Thyroid gland (tissue), 4 donors: ENCODE measurements at regions not wholly inside any gene's neighbourhood (a gene's known extent, or its start where the extent isn't known, plus 50 kb on each side); places are given as distances from the start of the nearest gene placed in this dataset.
"Not testable (repeated sequence)": the region's sequence is repeated elsewhere in the genome, so short reads cannot be mapped to it uniquely, and the experiment has no call there.

ENCODE experiments used
- DNase-seq, 2 donors: peaks; one replicate each; pipeline ENCODE4 v3.0.0-alpha.2; 2019
- H3K27ac ChIP-seq, 3 donors: fragments of 200-600 bp; sonication (generic); 1 replicate in 2 of 3; 2 replicates in 1 of 3; pipeline ENCODE4 v1.5.1; 2016 to 2019; ENCODE audit warnings: mild to moderate bottlenecking in 1 of 3, moderate library complexity in 1 of 3
- H3K27me3 ChIP-seq: fragments of 200-600 bp; sonication (generic); one replicate; pipeline ENCODE4 v1.5.1; 2019
- H3K36me3 ChIP-seq, 2 donors: fragments of 200-600 bp; sonication (generic); one replicate each; pipeline ENCODE4 v1.5.1; 2016 to 2019
- H3K4me1 ChIP-seq, 2 donors: fragments of 200-600 bp; sonication (generic); one replicate each; pipeline ENCODE4 v1.5.1; 2017 to 2019
- H3K4me3 ChIP-seq, 3 donors: fragments of 200-600 bp; sonication (generic); replicated peaks in 1 of 3; 1 replicate in 2 of 3; 2 replicates in 1 of 3; pipeline ENCODE4 v1.5.1; 2016; ENCODE audit warnings: mild to moderate bottlenecking in 1 of 3
- H3K9me3 ChIP-seq: fragments of 200-600 bp; sonication (generic); one replicate; pipeline ENCODE4 v1.5.1; 2017
- CTCF ChIP-seq, 6 experiments: fragments of 200-600 bp in 3 of 6; fragments of 450-650 bp in 3 of 6; sonication (generic) in 3 of 6; IDR thresholded peaks; one replicate each; pipeline ENCODE4 v1.5.1; 2016 to 2019; ENCODE audit warnings: antibody characterized with exemption in 6 of 6, mild to moderate bottlenecking in 2 of 6, inconsistent platforms in 1 of 6, moderate library complexity in 1 of 6
- POLR2A ChIP-seq, 2 donors: fragments of 450-650 bp; IDR thresholded peaks; one replicate each; pipeline ENCODE4 v1.6.1; 2017; ENCODE audit warnings: antibody characterized with exemption in 2 of 2, mild to moderate bottlenecking in 2 of 2, moderate library complexity in 1 of 2
- WGBS, 2 donors: methylation state at CpG; one replicate each; pipeline ENCODE4 v1.1.5; 2017; 5-methylcytosine and 5-hydroxymethylcytosine counted together
- intact Hi-C: fragments of 100-400 bp; cut with DNase I; formaldehyde crosslinking; loops from one replicate; pipeline ENCODE4 v1.15.1; 2023

DNA sequence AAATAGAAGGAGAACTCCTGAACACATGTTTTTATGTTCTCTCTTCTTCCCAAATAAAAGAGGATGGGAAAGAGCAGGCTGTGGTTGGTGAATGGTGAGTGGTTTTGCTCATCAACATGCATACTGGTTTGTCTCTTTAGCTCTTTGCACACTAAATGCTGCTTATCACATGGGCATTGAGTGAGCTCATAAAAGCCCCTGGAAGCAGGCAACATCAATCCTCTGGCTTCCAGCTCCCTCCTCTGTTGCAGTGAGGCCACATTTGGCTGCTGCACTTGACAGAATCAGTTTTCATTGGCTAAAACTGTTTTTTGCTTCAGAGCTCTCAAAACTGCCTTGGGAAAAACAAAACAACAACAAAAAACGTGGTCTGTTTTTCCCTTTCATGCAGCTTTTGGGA, 1308.2 kb upstream of the NRXN1 start:
- no peaks in the 10 kb centered on the region for H3K9me3 ChIP-seq
- no peak for DNase-seq
- intact Hi-C loops = no loop called here
- H3K27ac ChIP-seq = no peak overlapping the region
- no peaks in the 10 kb centered on the region for H3K27me3 ChIP-seq
- 19 to 39% methylated on average over 1 of the region's 1 CpG for WGBS, 2 donors
- no peak overlapping the region for H3K4me3 ChIP-seq
- TF ChIP-seq CTCF (IDR thresholded peaks at IDR 0.05) (no peak), POLR2A (IDR thresholded peaks at IDR 0.05) (no peak)
- no peaks in the 10 kb centered on the region for H3K36me3 ChIP-seq
- no peaks in the 10 kb centered on the region for H3K4me1 ChIP-seq

- H3K4me3 ChIP-seq, H3K27me3 ChIP-seq, H3K36me3 ChIP-seq, H3K9me3 ChIP-seq, intact Hi-C loops, H3K4me1 ChIP-seq, DNase-seq, H3K27ac ChIP-seq: not testable (repeated sequence)
- WGBS, 2 donors = 89 to 90% methylated on average over 7 of the region's 7 CpGs
Measured at GRCh38 chr2:52337786-52338185, 1305.9 kb upstream of the NRXN1 start.

- Histone ChIP-seq H3K27ac (no peak overlapping the region), H3K36me3 (no peaks in the 10 kb centered on the region), H3K4me3 (no peak overlapping the region), H3K4me1 (no peaks in the 10 kb centered on the region), H3K9me3 (no peaks in the 10 kb centered on the region), H3K27me3 (no peaks in the 10 kb centered on the region)
- whole genome bisulfite sequencing, 2 donors = 78 to 82% methylated on average over 2 of the region's 2 CpGs
- intact Hi-C loops = no loop called here
- TF ChIP-seq CTCF (IDR thresholded peaks at IDR 0.05) = no peak
- DNase-seq = no peak
Measured at GRCh38 chr2:52336951-52337350, 1305.0 kb upstream of the NRXN1 start.

DNA sequence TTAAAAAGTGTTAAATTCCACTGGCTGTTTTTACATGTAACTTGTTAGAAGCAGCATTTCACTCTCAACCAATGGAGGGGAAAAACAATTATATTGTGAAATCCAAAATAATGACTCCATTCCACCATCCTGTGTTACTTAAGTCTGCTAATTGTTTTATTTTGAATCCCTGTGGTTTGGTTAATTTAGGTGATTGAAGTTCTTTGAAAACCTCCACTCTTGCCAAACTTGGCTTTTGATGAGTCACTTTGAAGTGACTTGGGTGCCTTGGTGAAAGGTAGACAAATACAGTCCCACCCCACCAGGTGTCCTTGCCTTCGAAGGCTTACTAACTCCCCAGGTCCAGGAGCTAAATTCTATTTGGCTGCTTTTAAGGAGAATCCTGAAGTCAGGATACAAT, 1303.8 kb upstream of the NRXN1 start:
- Histone ChIP-seq H3K4me3 (no peak overlapping the region), H3K27me3 (no peaks in the 10 kb centered on the region), H3K4me1 (no peaks in the 10 kb centered on the region), H3K36me3 (no peaks in the 10 kb centered on the region), H3K27ac (no peak overlapping the region), H3K9me3 (no peaks in the 10 kb centered on the region)
- 50 to 65% methylated on average over 1 of the region's 1 CpG for WGBS, 2 donors
- intact Hi-C loops = no loop called here
- DNase-seq = no peak
- TF ChIP-seq POLR2A (IDR thresholded peaks at IDR 0.05) = no peak
- no peak for TF ChIP-seq CTCF (IDR thresholded peaks at IDR 0.05)

GRCh38 chr2:52334185-52334584, 1302.3 kb upstream of the NRXN1 start:
- intact Hi-C loops = no loop called here
- Histone ChIP-seq H3K27me3 (no peaks in the 10 kb centered on the region), H3K9me3 (no peaks in the 10 kb centered on the region), H3K4me1 (no peaks in the 10 kb centered on the region), H3K36me3 (no peaks in the 10 kb centered on the region), H3K4me3 (no peak overlapping the region), H3K27ac (no peak overlapping the region)
- no peak for DNase-seq
- WGBS, 2 donors = 76 to 87% methylated on average over 4 of the region's 4 CpGs
- TF ChIP-seq CTCF (IDR thresholded peaks at IDR 0.05) (no peak), POLR2A (IDR thresholded peaks at IDR 0.05) (no peak)

- no peak for TF ChIP-seq POLR2A (IDR thresholded peaks at IDR 0.05)
- no peak for TF ChIP-seq CTCF (IDR thresholded peaks at IDR 0.05)
- intact Hi-C loops = no loop called here
- no peak for DNase-seq
- Histone ChIP-seq H3K4me1 (no peaks in the 10 kb centered on the region), H3K27me3 (no peaks in the 10 kb centered on the region), H3K4me3 (no peak overlapping the region), H3K27ac (no peak overlapping the region), H3K9me3 (no peaks in the 10 kb centered on the region), H3K36me3 (no peaks in the 10 kb centered on the region)
- 94 to 100% methylated on average over 2 of the region's 2 CpGs for WGBS, 2 donors
Measured at GRCh38 chr2:52327641-52328040, 1295.7 kb upstream of the NRXN1 start.
